ENCODE measurements at regions not wholly inside any gene's neighbourhood (a gene's known extent, or its start where the extent isn't known, plus 50 kb on each side); places are given as distances from the start of the nearest gene placed in this dataset.
"Not testable (repeated sequence)": the region's sequence is repeated elsewhere in the genome, so short reads cannot be mapped to it uniquely, and the experiment has no call there.

DNA sequence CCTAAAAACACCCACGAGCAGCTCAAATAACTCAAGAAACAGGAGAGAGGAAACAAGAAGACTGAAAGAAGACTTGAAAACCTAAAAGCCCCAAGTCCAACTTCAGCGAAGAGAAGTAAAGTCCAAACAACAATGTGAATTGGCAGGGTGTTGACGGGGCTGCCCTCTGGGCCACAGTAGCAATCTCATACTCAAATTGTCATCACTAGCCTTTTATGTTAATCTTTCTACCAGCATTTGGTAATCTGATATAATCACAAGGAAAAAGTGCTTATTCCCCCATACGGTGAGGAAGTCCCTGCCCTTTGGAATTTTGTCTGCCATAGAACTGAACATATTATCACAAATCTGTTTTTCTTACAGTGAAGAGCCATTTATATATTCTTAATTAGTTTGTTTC, 51.5 kb upstream of the IFNE start:
- peaks cover 25% of the 10 kb centered on the region for H3K9me3 Mint-ChIP-seq
- H3K27me3 Mint-ChIP-seq (ENCODE audit: low read depth): no peaks in the 10 kb centered on the region
- no peak for TF ChIP-seq CTCF (IDR thresholded peaks at IDR 0.05; ENCODE audit: unreplicated experiment)
- peak overlapping the region; percentile 78 for H3K27ac Mint-ChIP-seq
- no peak for DNase-seq (ENCODE audit: low spot score in 2 of 2, unreplicated experiment in 2 of 2)
- no peak overlapping the region for H3K4me3 Mint-ChIP-seq
- H3K4me1 Mint-ChIP-seq: peaks cover 11% of the 10 kb centered on the region
- peaks cover 42% of the 10 kb centered on the region for H3K36me3 Mint-ChIP-seq

DNA sequence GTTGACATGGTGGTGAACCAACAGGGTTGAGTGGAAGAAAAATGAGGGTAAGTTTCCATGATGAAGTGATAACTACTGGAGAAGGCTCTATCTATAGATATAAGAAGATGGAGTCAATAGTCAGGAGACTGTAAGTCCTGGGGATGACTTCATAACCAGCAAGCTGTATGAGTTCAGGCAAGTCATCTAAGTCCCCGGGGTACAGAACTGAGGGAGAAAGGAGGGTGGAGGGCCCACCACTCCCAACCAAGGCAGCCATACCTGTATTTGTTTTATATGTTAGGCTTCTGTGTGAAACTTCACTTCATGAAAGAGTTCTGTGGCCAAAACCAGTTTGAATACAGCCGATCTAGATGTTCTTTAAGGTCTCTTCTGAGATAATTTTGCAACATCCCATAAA, 53.3 kb upstream of the IFNE start:
- H3K9me3 Mint-ChIP-seq: peaks cover 10% of the 10 kb centered on the region
- H3K36me3 Mint-ChIP-seq: peaks cover 28% of the 10 kb centered on the region
- no peak for TF ChIP-seq CTCF (IDR thresholded peaks at IDR 0.05; ENCODE audit: unreplicated experiment)
- peaks cover 11% of the 10 kb centered on the region for H3K4me1 Mint-ChIP-seq
- no peak for DNase-seq (ENCODE audit: low spot score in 2 of 2, unreplicated experiment in 2 of 2)
- H3K27me3 Mint-ChIP-seq (ENCODE audit: low read depth): no peaks in the 10 kb centered on the region
- no peak overlapping the region for H3K27ac Mint-ChIP-seq
- no peak overlapping the region for H3K4me3 Mint-ChIP-seq

DNA sequence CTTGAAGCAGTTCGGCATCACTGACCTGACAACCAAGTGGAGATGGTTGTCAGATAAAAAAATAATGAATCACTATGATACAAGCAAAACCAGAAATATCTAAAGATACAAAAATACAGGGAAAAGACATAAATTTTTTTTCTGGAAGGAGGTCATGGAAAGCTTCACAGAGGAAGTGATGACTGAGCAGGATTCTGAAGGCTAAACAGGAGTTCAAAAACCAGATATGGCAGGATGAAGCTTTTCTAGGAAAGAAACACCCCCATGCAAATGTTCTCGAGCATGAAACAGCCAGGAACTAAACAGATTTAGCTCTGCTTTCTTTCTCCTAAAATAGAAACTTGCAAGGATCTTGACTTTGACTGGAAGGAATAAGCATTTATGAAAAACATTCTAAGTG, 60.7 kb upstream of the IFNE start:
- Mint-ChIP-seq H3K36me3 (peaks cover 14% of the 10 kb centered on the region), H3K27ac (peak overlapping the region; percentile 88), H3K27me3 (ENCODE audit: low read depth) (no peaks in the 10 kb centered on the region), H3K9me3 (peaks cover 7% of the 10 kb centered on the region), H3K4me3 (no peak overlapping the region), H3K4me1 (peaks cover 23% of the 10 kb centered on the region)
- TF ChIP-seq CTCF (IDR thresholded peaks at IDR 0.05; ENCODE audit: unreplicated experiment): no peak
- DNase-seq (ENCODE audit: low spot score in 2 of 2, unreplicated experiment in 2 of 2): no peak

DNA sequence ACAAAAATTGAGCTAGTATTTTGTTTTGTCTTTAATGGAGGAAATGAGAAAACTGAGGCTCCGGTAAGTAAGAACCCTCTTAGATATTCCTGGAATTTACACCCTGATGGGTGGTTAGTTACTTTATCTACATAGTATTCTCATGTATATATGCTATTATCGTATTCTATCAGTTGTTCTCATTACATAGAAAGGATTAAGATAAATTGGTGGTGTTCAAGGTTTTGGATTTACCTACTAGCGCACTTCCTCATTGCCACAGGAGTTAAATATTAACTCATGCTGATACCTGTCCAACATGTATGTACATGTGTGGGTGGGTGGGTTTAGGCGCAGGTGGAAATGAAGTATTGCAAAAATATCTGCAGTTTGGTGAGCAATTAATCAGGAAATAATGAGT, 61.1 kb upstream of the IFNE start:
- no peak for DNase-seq (ENCODE audit: low spot score in 2 of 2, unreplicated experiment in 2 of 2)
- Mint-ChIP-seq H3K4me1 (peaks cover 27% of the 10 kb centered on the region), H3K9me3 (peaks cover 7% of the 10 kb centered on the region), H3K27me3 (ENCODE audit: low read depth) (no peaks in the 10 kb centered on the region), H3K36me3 (peaks cover 14% of the 10 kb centered on the region), H3K4me3 (no peak overlapping the region), H3K27ac (peak overlapping the region; percentile 88)
- no peak for TF ChIP-seq CTCF (IDR thresholded peaks at IDR 0.05; ENCODE audit: unreplicated experiment)

GRCh38 chr9:21543816-21544215, 61.7 kb upstream of the IFNE start:
- H3K4me1 Mint-ChIP-seq: peaks cover 33% of the 10 kb centered on the region
- H3K27ac Mint-ChIP-seq; H3K9me3 Mint-ChIP-seq; DNase-seq (ENCODE audit: low spot score in 2 of 2, unreplicated experiment in 2 of 2); H3K27me3 Mint-ChIP-seq (ENCODE audit: low read depth); H3K4me3 Mint-ChIP-seq: not testable (repeated sequence)
- peaks cover 14% of the 10 kb centered on the region for H3K36me3 Mint-ChIP-seq

GRCh38 chr9:21546949-21547348, 64.8 kb upstream of the IFNE start:
- no peak for TF ChIP-seq CTCF (IDR thresholded peaks at IDR 0.05; ENCODE audit: unreplicated experiment)
- H3K4me1 Mint-ChIP-seq: peaks cover 59% of the 10 kb centered on the region
- H3K27ac Mint-ChIP-seq: peak overlapping the region; percentile 5
- H3K4me3 Mint-ChIP-seq: no peak overlapping the region
- peaks cover 12% of the 10 kb centered on the region for H3K36me3 Mint-ChIP-seq
- H3K9me3 Mint-ChIP-seq: peaks cover 7% of the 10 kb centered on the region
- no peak for DNase-seq (ENCODE audit: low spot score in 2 of 2, unreplicated experiment in 2 of 2)
- no peaks in the 10 kb centered on the region for H3K27me3 Mint-ChIP-seq (ENCODE audit: low read depth)

Data from mesothelial cell of epicardium (in vitro differentiated cells).